Myocyte (in vitro differentiated cells): ENCODE measurements at regions not wholly inside any gene's neighbourhood (a gene's known extent, or its start where the extent isn't known, plus 50 kb on each side); places are given as distances from the start of the nearest gene placed in this dataset.

ENCODE experiments used
- DNase-seq: peaks from one replicate; pipeline ENCODE4 v3.0.0-alpha.2; 2012; ENCODE audit warnings: low read depth

- DNase-seq, result no peak
Measured at GRCh38 chr15:29919380-29919881, 97.2 kb upstream of the TJP1 start.

GRCh38 chr15:29917600-29918597 lies 95.6 kb upstream of the TJP1 start:
- no peak for DNase-seq

- no peak for DNase-seq
Measured at GRCh38 chr15:29914511-29914926, 92.3 kb upstream of the TJP1 start.

GRCh38 chr15:29913528-29914135 lies 91.4 kb upstream of the TJP1 start:
- no peak for DNase-seq

- DNase-seq, result no peak
Measured at GRCh38 chr15:29911705-29912104, 89.4 kb upstream of the TJP1 start.

GRCh38 chr15:29910068-29910467 lies 87.8 kb upstream of the TJP1 start:
- no peak for DNase-seq

GRCh38 chr15:29904757-29905417 lies 82.6 kb upstream of the TJP1 start:
- DNase-seq, result no peak

- no peak for DNase-seq
Measured at GRCh38 chr15:29903785-29904464, 81.7 kb upstream of the TJP1 start.

- DNase-seq, result no peak
Measured at GRCh38 chr15:29903028-29903427, 80.8 kb upstream of the TJP1 start.

- no peak for DNase-seq
Measured at GRCh38 chr15:29900237-29901189, 78.2 kb upstream of the TJP1 start.

- DNase-seq, result no peak
Measured at GRCh38 chr15:29896062-29896461, 73.8 kb upstream of the TJP1 start.

- DNase-seq, result no peak
Measured at GRCh38 chr15:29891096-29891457, 68.8 kb upstream of the TJP1 start.

- no peak for DNase-seq
Measured at GRCh38 chr15:29890336-29891095, 68.2 kb upstream of the TJP1 start.

GRCh38 chr15:29889542-29890329 lies 67.5 kb upstream of the TJP1 start:
- peak; percentile 32 for DNase-seq

- peak; percentile 56 for DNase-seq
Measured at GRCh38 chr15:29888646-29889045, 66.4 kb upstream of the TJP1 start.

- DNase-seq, result no peak
Measured at GRCh38 chr15:29887721-29888120, 65.5 kb upstream of the TJP1 start.

- no peak for DNase-seq
Measured at GRCh38 chr15:29885183-29885582, 62.9 kb upstream of the TJP1 start.

- DNase-seq, result no peak
Measured at GRCh38 chr15:29883126-29883525, 60.9 kb upstream of the TJP1 start.

- DNase-seq, result peak; percentile 52
Measured at GRCh38 chr15:29880886-29881285, 58.6 kb upstream of the TJP1 start.
